H1 (cell line): ENCODE measurements at regions not wholly inside any gene's neighbourhood (a gene's known extent, or its start where the extent isn't known, plus 50 kb on each side); places are given as distances from the start of the nearest gene placed in this dataset.

ENCODE experiments used
- CTCF ChIA-PET: fragments of 300-600 bp; sonication (Branson Sonifier 250); formaldehyde crosslinking; loops from one replicate; lab custom pipeline; 2021; ENCODE audit not compliant: partially characterized antibody; lab: Charles Lee
- POLR2A ChIA-PET: fragments of 300-600 bp; sonication (Branson Sonifier 250); formaldehyde crosslinking; loops from one replicate; lab custom pipeline; 2021; ENCODE audit warnings: inconsistent platforms; ENCODE audit not compliant: partially characterized antibody; lab: Charles Lee
- DNase-seq, 2 experiments: peaks; one replicate each; pipeline versions ENCODE4 v3.0.0 to v3.0.0-alpha.2; 2010 to 2022; ENCODE audit warnings: low spot score in 2 of 2, low read depth in 1 of 2, mixed read lengths in 1 of 2
- FAIRE-seq: peaks from 2 replicates; lab custom pipeline; 2011; peaks lifted over from hg19 to GRCh38; lab: Jason Lieb, UNC
- H2AFZ ChIP-seq: 2 replicates; pipeline ENCODE4 v1.8.1; 2012; ENCODE audit warnings: low read length, inconsistent platforms
- H2AK5ac ChIP-seq: 2 replicates; pipeline ENCODE4 v1.6.1; 2013; ENCODE audit warnings: low read depth, low read length
- H2BK120ac ChIP-seq: replicated peaks from 2 replicates; pipeline ENCODE3; 2013; ENCODE audit warnings: low read depth, low read length, inconsistent platforms
- H2BK12ac ChIP-seq: 2 replicates; pipeline ENCODE4 v1.6.1; 2013; ENCODE audit warnings: low read depth, low read length
- H2BK15ac ChIP-seq: 2 replicates; pipeline ENCODE4 v1.6.1; 2013; ENCODE audit warnings: low read length
- H2BK20ac ChIP-seq: 2 replicates; pipeline ENCODE4 v1.6.1; 2013; ENCODE audit warnings: low read length
- H2BK5ac ChIP-seq: 2 replicates; pipeline ENCODE4 v1.6.1; 2013; ENCODE audit warnings: low read depth, low read length
- H3K14ac ChIP-seq: 2 replicates; pipeline ENCODE4 v1.6.1; 2013; ENCODE audit warnings: inconsistent platforms; ENCODE audit not compliant: insufficient read length
- H3K18ac ChIP-seq: 2 replicates; pipeline ENCODE4 v1.6.1; 2013; ENCODE audit warnings: low read length; ENCODE audit errors: extremely low read depth
- H3K23ac ChIP-seq: 2 replicates; pipeline ENCODE4 v1.6.1; 2013; ENCODE audit warnings: inconsistent platforms; ENCODE audit not compliant: insufficient read length
- H3K23me2 ChIP-seq: 2 replicates; pipeline ENCODE4 v1.6.1; 2013; ENCODE audit warnings: low read depth, low read length
- H3K27ac ChIP-seq: 2 replicates; pipeline ENCODE4 v1.6.1; 2011; ENCODE audit warnings: low read depth, low read length, inconsistent platforms
- H3K27me3 ChIP-seq, 4 experiments: replicated peaks in 1 of 4; 1 replicate in 1 of 4; 2 replicates in 3 of 4; pipeline versions ENCODE4 v1.6.1 to v1.8.1; 2011 to 2013; ENCODE audit warnings: low read length in 3 of 4, mild to moderate bottlenecking in 3 of 4, inconsistent platforms in 2 of 4, mixed read lengths in 2 of 4, moderate library complexity in 1 of 4; ENCODE audit not compliant: control insufficient read depth in 3 of 4, insufficient read depth in 3 of 4; ENCODE audit errors: extremely low read depth in 1 of 4
- H3K36me3 ChIP-seq, 4 experiments: 2 replicates each; pipeline versions ENCODE4 v1.6.1 to v1.8.1; 2011 to 2013; ENCODE audit warnings: mild to moderate bottlenecking in 4 of 4, low read length in 3 of 4, moderate library complexity in 2 of 4, control low read depth in 1 of 4, inconsistent platforms in 1 of 4; ENCODE audit not compliant: insufficient read depth in 4 of 4, control insufficient read depth in 2 of 4
- H3K4ac ChIP-seq: replicated peaks from 2 replicates; pipeline ENCODE3; 2013; ENCODE audit warnings: low read length, low read depth, mixed read lengths, inconsistent platforms; ENCODE audit not compliant: insufficient read length
- H3K4me1 ChIP-seq, 4 experiments: replicated peaks in 1 of 4; 1 replicate in 1 of 4; 2 replicates in 3 of 4; pipeline versions ENCODE4 v1.6.1 to v1.8.1; 2011 to 2013; ENCODE audit warnings: low read length in 3 of 4, inconsistent platforms in 2 of 4, mixed read lengths in 1 of 4; ENCODE audit not compliant: insufficient read depth in 4 of 4, control insufficient read depth in 3 of 4
- H3K4me2 ChIP-seq, 2 experiments: 2 replicates each; pipeline versions ENCODE4 v1.6.1 to v1.8.1; 2011 to 2013; ENCODE audit warnings: low read depth in 2 of 2, low read length in 2 of 2, control low read depth in 1 of 2, inconsistent platforms in 1 of 2, mild to moderate bottlenecking in 1 of 2; ENCODE audit not compliant: insufficient read depth in 1 of 2
- H3K4me3 ChIP-seq, 4 experiments: fragments of 200-600, 300-600 bp in 1 of 4; sonication (generic), shearing (Covaris generic), sonication (Bioruptor Twin) in 1 of 4; 2 replicates each; pipeline versions ENCODE4 v1.5.1 to v1.8.1; 2011 to 2016; ENCODE audit warnings: low read length in 4 of 4, low read depth in 3 of 4, control low read depth in 2 of 4, inconsistent platforms in 2 of 4, mild to moderate bottlenecking in 2 of 4, mixed read lengths in 1 of 4, moderate library complexity in 1 of 4; ENCODE audit not compliant: insufficient read depth in 2 of 4; ENCODE audit errors: extremely low read depth in 1 of 4
- H3K56ac ChIP-seq: replicated peaks from 2 replicates; pipeline ENCODE3; 2013; ENCODE audit warnings: low read depth, mild to moderate bottlenecking, mixed read lengths, low read length, inconsistent platforms; ENCODE audit not compliant: insufficient read length
- H3K79me1 ChIP-seq: 2 replicates; pipeline ENCODE4 v1.6.1; 2013; ENCODE audit warnings: low read depth, low read length, control low read depth
- H3K79me2 ChIP-seq, 2 experiments: 2 replicates each; pipeline versions ENCODE4 v1.6.1 to v1.8.1; 2012 to 2013; ENCODE audit warnings: low read length in 2 of 2, mild to moderate bottlenecking in 2 of 2, inconsistent platforms in 1 of 2; ENCODE audit not compliant: insufficient read depth in 2 of 2, control insufficient read depth in 1 of 2
- H3K9ac ChIP-seq, 4 experiments: replicated peaks in 1 of 4; 1 replicate in 1 of 4; 2 replicates in 3 of 4; pipeline versions ENCODE4 v1.6.1 to v1.8.1; 2011 to 2013; ENCODE audit warnings: low read depth in 3 of 4, low read length in 3 of 4, control low read depth in 2 of 4, mild to moderate bottlenecking in 2 of 4, moderate library complexity in 2 of 4, inconsistent platforms in 1 of 4; ENCODE audit errors: extremely low read depth in 1 of 4
- H3K9me3 ChIP-seq, 2 experiments: 2 replicates each; pipeline versions ENCODE4 v1.6.1 to v1.8.1; 2012 to 2013; ENCODE audit warnings: mild to moderate bottlenecking in 2 of 2, moderate library complexity in 2 of 2, control low read depth in 1 of 2, inconsistent platforms in 1 of 2, low read depth in 1 of 2, low read length in 1 of 2, mixed read lengths in 1 of 2; ENCODE audit not compliant: insufficient read depth in 2 of 2
- H4K20me1 ChIP-seq, 2 experiments: replicated peaks in 1 of 2; 2 replicates each; pipeline versions ENCODE3 to v1.8.1; 2011 to 2013; ENCODE audit warnings: inconsistent platforms in 2 of 2, low read length in 2 of 2, mild to moderate bottlenecking in 1 of 2; ENCODE audit not compliant: insufficient read depth in 2 of 2, control insufficient read depth in 1 of 2
- H4K5ac ChIP-seq: 2 replicates; pipeline ENCODE4 v1.6.1; 2013; ENCODE audit warnings: low read length, low read depth, mixed read lengths, inconsistent platforms; ENCODE audit not compliant: insufficient read length
- H4K8ac ChIP-seq: 2 replicates; pipeline ENCODE4 v1.8.0; 2013; ENCODE audit warnings: mild to moderate bottlenecking, moderate library complexity, low read length, inconsistent platforms; ENCODE audit not compliant: insufficient read depth; ENCODE audit errors: extremely low read depth
- H4K91ac ChIP-seq: replicated peaks from 2 replicates; pipeline ENCODE3; 2013; ENCODE audit warnings: low read length, mixed read lengths, inconsistent platforms; ENCODE audit not compliant: insufficient read length
- NANOG ChIP-seq: IDR thresholded peaks from 2 replicates; pipeline ENCODE4 v1.6.1; 2011; ENCODE audit warnings: low read length, low read depth, mild to moderate bottlenecking, inconsistent platforms; ENCODE audit not compliant: insufficient read depth, poor library complexity, severe bottlenecking
- WGBS, 2 experiments: shearing (Covaris generic) in 1 of 2; methylation state at CpG; one replicate each; pipeline versions ENCODE4 v1.1.6 to v1.1.7; 2013 to 2015; ENCODE audit warnings: low lambda C conversion rate in 2 of 2, mixed read lengths in 2 of 2, inconsistent platforms in 1 of 2, low coverage in 1 of 2, missing lambda C conversion rate in 1 of 2; ENCODE audit not compliant: insufficient replicate concordance in 2 of 2, insufficient coverage in 1 of 2, insufficient read length in 1 of 2; ENCODE audit errors: extremely low coverage in 1 of 2, missing lambda C conversion rate in 1 of 2; 5-methylcytosine and 5-hydroxymethylcytosine counted together

DNA sequence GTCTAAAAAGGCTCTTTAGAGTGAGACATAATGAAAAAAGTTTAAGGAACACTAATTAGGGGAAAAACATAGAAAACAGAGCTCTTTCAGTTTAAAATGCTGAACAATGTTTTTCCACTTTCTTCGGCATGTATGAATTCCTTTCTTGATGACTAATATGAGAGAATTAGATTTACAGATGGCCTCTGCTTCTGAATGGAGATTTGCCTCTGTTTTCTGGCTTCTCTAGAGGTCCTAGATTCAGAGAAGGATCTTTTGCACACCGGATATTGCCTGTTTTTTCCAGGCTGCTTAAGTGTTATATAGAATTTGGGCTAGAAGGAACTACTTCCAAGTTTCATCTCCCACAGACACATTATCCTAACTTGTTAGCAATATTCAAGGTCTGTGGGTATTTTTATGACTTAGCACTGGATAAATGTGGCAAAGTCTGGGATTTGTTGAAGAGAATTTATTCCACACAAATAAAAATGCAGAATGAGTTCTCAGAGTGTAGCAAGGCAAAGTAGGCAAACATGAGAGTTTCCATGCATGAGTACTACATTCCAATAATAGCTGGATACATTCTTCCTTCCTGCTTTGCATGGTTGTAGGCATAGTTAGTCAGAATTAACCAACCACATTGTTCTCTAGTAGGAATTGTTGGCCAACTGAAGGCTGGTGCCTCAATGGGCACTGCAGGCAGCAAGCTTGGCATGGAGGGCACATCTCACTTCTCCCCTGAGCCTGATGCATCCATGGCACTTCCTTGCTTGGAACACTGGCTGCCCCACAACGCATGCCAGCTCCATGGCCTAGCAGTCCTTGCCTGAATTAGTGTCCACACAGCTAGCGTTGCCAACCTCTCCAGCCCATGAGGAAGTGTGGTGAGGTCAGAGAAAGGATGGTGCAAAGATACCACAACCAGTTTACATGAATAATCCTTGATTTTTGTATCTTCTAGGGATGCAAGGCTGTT is 224.2 kb downstream of the CLIC5 start:
- no peak overlapping the region for H4K5ac ChIP-seq
- no peaks in the 10 kb centered on the region for H3K27me3 ChIP-seq
- H3K4me2 ChIP-seq, result no peak overlapping the region
- H3K23ac ChIP-seq, result no peak overlapping the region
- no peaks in the 10 kb centered on the region for H3K79me1 ChIP-seq
- no peak overlapping the region for H3K27ac ChIP-seq
- H4K8ac ChIP-seq, result no peak overlapping the region; the same call in 1 of the 2 replicates
- no peak overlapping the region for H3K9ac ChIP-seq
- no peak for DNase-seq
- no peak for FAIRE-seq
- no peak overlapping the region for H2AFZ ChIP-seq
- H3K56ac ChIP-seq, result no peak overlapping the region
- H2BK20ac ChIP-seq, result no peak overlapping the region
- no peak overlapping the region for H3K4ac ChIP-seq
- H3K36me3 ChIP-seq, result no peaks in the 10 kb centered on the region
- no peak overlapping the region for H2BK120ac ChIP-seq
- no peak overlapping the region for H2BK12ac ChIP-seq
- H2BK15ac ChIP-seq, result no peak overlapping the region
- H3K18ac ChIP-seq, result no peak overlapping the region
- ChIA-PET POLR2A (no interaction called here), CTCF (interaction anchor here (1.4 kb wide), 1 partner anchor 46 kb away, joined by 3 read pairs; no protein-coding TSS in a partner anchor)
- no peak overlapping the region for H3K4me3 ChIP-seq
- no peaks in the 10 kb centered on the region; the same call in 1 of the 2 replicates for H3K23me2 ChIP-seq
- H2AK5ac ChIP-seq, result no peak overlapping the region
- no peak overlapping the region for H4K91ac ChIP-seq
- H2BK5ac ChIP-seq, result no peak overlapping the region
- no peaks in the 10 kb centered on the region for H3K9me3 ChIP-seq
- H4K20me1 ChIP-seq, result no peaks in the 10 kb centered on the region
- WGBS, 2 experiments, result 89% methylated on average over 4 of the region's 4 CpGs; no CpG with 5 or more reads in 1 of the 2 experiments
- no peaks in the 10 kb centered on the region for H3K79me2 ChIP-seq
- H3K14ac ChIP-seq, result no peak overlapping the region
- no peaks in the 10 kb centered on the region for H3K4me1 ChIP-seq
- TF ChIP-seq NANOG, result no peak
